GM19238 (cell line): ENCODE measurements at regions not wholly inside any gene's neighbourhood (a gene's known extent, or its start where the extent isn't known, plus 50 kb on each side); places are given as distances from the start of the nearest gene placed in this dataset.
"Not testable (repeated sequence)": the region's sequence is repeated elsewhere in the genome, so short reads cannot be mapped to it uniquely, and the experiment has no call there.

ENCODE experiments used
- DNase-seq: peaks from one replicate; pipeline ENCODE4 v3.0.0; 2011; ENCODE audit warnings: low spot score; ENCODE audit not compliant: insufficient read length

GRCh38 chr11:34001557-34002064 lies 49.9 kb upstream of the CAPRIN1 start:
- DNase-seq = no peak

- DNase-seq = no peak
These were observed 52.1 kb upstream of the CAPRIN1 start for GRCh38 chr11:33999393-33999792.

- DNase-seq = no peak
These were observed 53.8 kb upstream of the CAPRIN1 start for GRCh38 chr11:33997584-33998251.

- DNase-seq = peak; percentile 47
These were observed 54.8 kb upstream of the CAPRIN1 start for GRCh38 chr11:33996498-33997454.

GRCh38 chr11:33994937-33995336 lies 56.6 kb upstream of the CAPRIN1 start:
- no peak for DNase-seq

GRCh38 chr11:33991136-33991535 lies 60.4 kb upstream of the CAPRIN1 start:
- DNase-seq = not testable (repeated sequence)

- not testable (repeated sequence) for DNase-seq
These were observed 61.4 kb upstream of the CAPRIN1 start for GRCh38 chr11:33990131-33990530.

- DNase-seq = no peak
These were observed 62.1 kb upstream of the CAPRIN1 start for GRCh38 chr11:33989461-33989860.

- no peak for DNase-seq
These were observed 62.8 kb upstream of the CAPRIN1 start for GRCh38 chr11:33988586-33989370.

GRCh38 chr11:33987975-33988580 lies 63.5 kb upstream of the CAPRIN1 start:
- peak; percentile 37 for DNase-seq

- DNase-seq = no peak
These were observed 64.0 kb upstream of the CAPRIN1 start for GRCh38 chr11:33987545-33987944.

- DNase-seq = not testable (repeated sequence)
These were observed 64.7 kb upstream of the CAPRIN1 start for GRCh38 chr11:33986597-33987501.

- DNase-seq = no peak
These were observed 66.7 kb upstream of the CAPRIN1 start for GRCh38 chr11:33984682-33985389.

- no peak for DNase-seq
These were observed 68.9 kb upstream of the CAPRIN1 start for GRCh38 chr11:33982661-33983060.

GRCh38 chr11:33980897-33981296 lies 70.6 kb upstream of the CAPRIN1 start:
- DNase-seq = no peak

- DNase-seq = no peak
These were observed 73.2 kb upstream of the CAPRIN1 start for GRCh38 chr11:33978376-33978775.

- DNase-seq = no peak
These were observed 73.9 kb upstream of the CAPRIN1 start for GRCh38 chr11:33977676-33978075.

GRCh38 chr11:33976495-33977199 lies 74.9 kb upstream of the CAPRIN1 start:
- no peak for DNase-seq

- DNase-seq = no peak
These were observed 76.7 kb upstream of the CAPRIN1 start for GRCh38 chr11:33974804-33975203.
